ENCODE measurements at regions not wholly inside any gene's neighbourhood (a gene's known extent, or its start where the extent isn't known, plus 50 kb on each side); places are given as distances from the start of the nearest gene placed in this dataset.

GRCh38 chrX:28225513-28225912, 244.3 kb upstream of the DCAF8L1 start:
- DNase-seq (ENCODE audit: low spot score) = no peak
- no peaks in the 10 kb centered on the region for H3K36me3 ChIP-seq (ENCODE audit: low read depth)

DNA sequence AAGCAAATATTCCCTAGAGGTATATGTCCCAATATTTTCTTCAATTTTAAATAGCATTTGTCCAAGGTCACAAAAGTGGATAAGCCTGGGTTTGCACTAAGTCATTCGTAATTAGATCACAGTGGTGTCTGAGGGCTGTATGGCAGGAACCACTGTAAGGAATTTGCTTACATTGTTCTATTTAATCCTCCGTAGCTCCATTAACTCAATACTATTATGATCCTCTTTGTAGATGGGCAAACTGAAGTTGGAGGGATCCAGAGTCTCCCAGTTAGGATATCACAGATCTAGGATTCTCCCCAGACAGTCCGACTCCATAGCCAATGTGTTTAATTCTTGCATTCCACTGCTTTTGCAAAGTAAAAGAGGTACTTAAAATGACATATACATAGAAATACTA, 242.7 kb upstream of the DCAF8L1 start:
- no peak for TF ChIP-seq CTCF (IDR thresholded peaks at IDR 0.05; ENCODE audit: poor library complexity, severe bottlenecking)
- no peaks in the 10 kb centered on the region for H3K4me1 ChIP-seq (ENCODE audit: insufficient read depth, poor library complexity, severe bottlenecking)
- no peak overlapping the region for H3K27ac ChIP-seq (ENCODE audit: poor library complexity, severe bottlenecking)
- H3K4me3 ChIP-seq (ENCODE audit: severe bottlenecking) = no peak overlapping the region
- DNase-seq (ENCODE audit: low spot score) = no peak
- no peaks in the 10 kb centered on the region for H3K9me3 ChIP-seq (ENCODE audit: severe bottlenecking)
- H3K36me3 ChIP-seq (ENCODE audit: low read depth) = no peaks in the 10 kb centered on the region
- no peak for ATAC-seq (ENCODE audit: low read depth)
- no peaks in the 10 kb centered on the region for H3K27me3 ChIP-seq (ENCODE audit: insufficient read depth, poor library complexity, severe bottlenecking)

More at GRCh38 chrX:28225513-28225912, 244.3 kb upstream of the DCAF8L1 start:
- Histone ChIP-seq H3K9me3 (ENCODE audit: severe bottlenecking) (no peaks in the 10 kb centered on the region), H3K4me3 (ENCODE audit: severe bottlenecking) (no peak overlapping the region), H3K27ac (ENCODE audit: poor library complexity, severe bottlenecking) (no peak overlapping the region), H3K4me1 (ENCODE audit: insufficient read depth, poor library complexity, severe bottlenecking) (no peaks in the 10 kb centered on the region), H3K27me3 (ENCODE audit: insufficient read depth, poor library complexity, severe bottlenecking) (no peaks in the 10 kb centered on the region)
- TF ChIP-seq CTCF (IDR thresholded peaks at IDR 0.05; ENCODE audit: poor library complexity, severe bottlenecking) = no peak
- no peak for ATAC-seq (ENCODE audit: low read depth)

DNA sequence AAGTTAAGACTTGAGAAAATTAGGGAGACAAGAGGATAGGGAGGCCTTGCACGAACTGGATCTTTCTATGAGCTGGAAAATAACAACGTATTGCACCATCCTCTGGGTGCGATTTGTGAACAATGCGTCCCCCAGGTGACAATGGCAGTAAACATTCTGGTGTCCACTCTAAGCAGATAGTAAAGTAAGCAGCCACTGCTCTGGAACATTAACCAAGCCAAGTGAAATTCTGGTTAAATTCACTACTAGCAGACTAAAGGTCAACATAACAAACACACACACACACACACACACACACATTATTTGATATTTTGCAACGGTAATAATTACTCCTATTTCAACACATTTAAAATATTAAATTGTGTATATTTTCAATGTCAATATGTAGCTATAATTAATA, 242.2 kb upstream of the DCAF8L1 start:
- no peaks in the 10 kb centered on the region for H3K4me1 ChIP-seq (ENCODE audit: insufficient read depth, poor library complexity, severe bottlenecking)
- TF ChIP-seq CTCF (IDR thresholded peaks at IDR 0.05; ENCODE audit: poor library complexity, severe bottlenecking) = no peak
- no peak for DNase-seq (ENCODE audit: low spot score)
- no peaks in the 10 kb centered on the region for H3K36me3 ChIP-seq (ENCODE audit: low read depth)
- no peak for ATAC-seq (ENCODE audit: low read depth)
- H3K4me3 ChIP-seq (ENCODE audit: severe bottlenecking) = no peak overlapping the region
- no peaks in the 10 kb centered on the region for H3K9me3 ChIP-seq (ENCODE audit: severe bottlenecking)
- H3K27me3 ChIP-seq (ENCODE audit: insufficient read depth, poor library complexity, severe bottlenecking) = no peaks in the 10 kb centered on the region
- H3K27ac ChIP-seq (ENCODE audit: poor library complexity, severe bottlenecking) = no peak overlapping the region

GRCh38 chrX:28205905-28206304, 224.7 kb upstream of the DCAF8L1 start:
- H3K27ac ChIP-seq (ENCODE audit: poor library complexity, severe bottlenecking) = no peak overlapping the region
- H3K36me3 ChIP-seq (ENCODE audit: low read depth) = no peaks in the 10 kb centered on the region
- TF ChIP-seq CTCF (IDR thresholded peaks at IDR 0.05; ENCODE audit: poor library complexity, severe bottlenecking) = no peak
- no peaks in the 10 kb centered on the region for H3K9me3 ChIP-seq (ENCODE audit: severe bottlenecking)
- no peaks in the 10 kb centered on the region for H3K4me1 ChIP-seq (ENCODE audit: insufficient read depth, poor library complexity, severe bottlenecking)
- H3K27me3 ChIP-seq (ENCODE audit: insufficient read depth, poor library complexity, severe bottlenecking) = no peaks in the 10 kb centered on the region
- ATAC-seq (ENCODE audit: low read depth) (peak; percentile 31; the same call in 1 of the 3 replicates), DNase-seq (ENCODE audit: low spot score) (no peak)
- no peak overlapping the region for H3K4me3 ChIP-seq (ENCODE audit: severe bottlenecking)

- H3K27ac ChIP-seq (ENCODE audit: poor library complexity, severe bottlenecking) = no peak overlapping the region
- no peak overlapping the region for H3K4me3 ChIP-seq (ENCODE audit: severe bottlenecking)
- H3K9me3 ChIP-seq (ENCODE audit: severe bottlenecking) = no peaks in the 10 kb centered on the region
- no peaks in the 10 kb centered on the region for H3K36me3 ChIP-seq (ENCODE audit: low read depth)
- no peak for ATAC-seq (ENCODE audit: low read depth)
- H3K27me3 ChIP-seq (ENCODE audit: insufficient read depth, poor library complexity, severe bottlenecking) = no peaks in the 10 kb centered on the region
- TF ChIP-seq CTCF (IDR thresholded peaks at IDR 0.05; ENCODE audit: poor library complexity, severe bottlenecking) = no peak
- H3K4me1 ChIP-seq (ENCODE audit: insufficient read depth, poor library complexity, severe bottlenecking) = no peaks in the 10 kb centered on the region
- no peak for DNase-seq (ENCODE audit: low spot score)
Observed at GRCh38 chrX:28205126-28205525, 223.9 kb upstream of the DCAF8L1 start.
